GM21367 (cell line): ENCODE measurements at regions not wholly inside any gene's neighbourhood (a gene's known extent, or its start where the extent isn't known, plus 50 kb on each side); places are given as distances from the start of the nearest gene placed in this dataset.

Experiments
- ATAC-seq: cut with Tn5 transposase; IDR thresholded peaks from one replicate; pipeline ENCODE4 v1.9.1; 2021; ENCODE audit not compliant: unreplicated experiment

- peak; percentile 71 for ATAC-seq
These were observed 106.2 kb upstream of the NAV3 start for GRCh38 chr12:77724367-77724957.

DNA sequence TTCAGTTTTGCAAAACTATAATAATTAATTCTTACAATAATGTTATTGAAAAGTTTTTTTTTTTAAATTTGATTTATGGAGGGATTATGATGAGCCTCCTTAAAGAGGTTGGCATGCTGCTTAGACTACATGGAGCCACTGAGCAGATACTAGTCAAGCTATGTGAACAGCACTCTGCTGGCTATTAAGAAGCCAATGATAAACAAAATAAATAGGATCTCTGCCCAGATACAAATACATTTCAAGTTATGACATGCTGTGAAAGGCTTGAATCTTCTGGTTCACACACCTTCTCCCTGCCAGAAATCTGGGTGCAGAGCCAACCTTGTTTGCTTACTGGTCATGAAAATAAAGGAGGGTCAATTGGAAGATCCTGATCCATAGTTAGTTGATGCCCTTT is 107.4 kb upstream of the NAV3 start:
- ATAC-seq, result no peak

DNA sequence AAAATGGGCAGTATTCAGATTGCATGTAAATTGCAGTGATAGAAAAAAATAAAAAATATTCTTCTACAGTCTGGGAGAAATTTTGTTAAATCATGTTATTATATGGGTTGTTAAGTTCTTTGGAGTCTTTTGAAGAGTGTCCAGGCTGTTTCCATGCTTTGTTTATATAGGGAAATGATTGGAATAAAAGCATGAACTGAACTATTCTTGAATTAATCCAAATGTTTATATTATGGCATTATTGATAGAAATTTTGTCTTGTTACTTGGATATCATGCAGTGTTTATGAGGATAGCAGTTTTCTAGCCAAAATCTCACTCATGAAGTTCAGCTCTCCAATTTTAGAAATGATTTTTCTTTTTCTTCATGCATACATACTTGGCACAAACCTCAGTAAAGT is 108.2 kb upstream of the NAV3 start:
- no peak for ATAC-seq

DNA sequence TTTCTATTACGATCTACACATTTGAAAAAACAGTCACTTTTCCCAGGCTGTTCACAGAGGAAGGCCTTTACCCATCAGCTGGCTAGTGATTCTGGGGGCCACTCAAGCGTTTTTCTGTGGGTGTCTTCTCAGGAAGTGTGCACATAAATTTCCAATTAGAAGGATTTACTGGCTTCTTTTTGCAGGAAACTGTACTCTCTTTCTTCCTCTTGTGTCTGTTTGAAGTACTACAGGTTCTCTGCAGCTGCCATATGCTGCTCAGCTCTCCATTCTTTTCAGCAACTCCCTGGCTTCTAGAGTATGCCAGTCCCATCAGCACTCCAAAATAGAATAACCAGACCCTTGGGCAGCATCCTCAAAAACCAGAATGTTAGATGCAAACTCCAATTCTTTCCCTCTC is 110.4 kb upstream of the NAV3 start:
- no peak for ATAC-seq

DNA sequence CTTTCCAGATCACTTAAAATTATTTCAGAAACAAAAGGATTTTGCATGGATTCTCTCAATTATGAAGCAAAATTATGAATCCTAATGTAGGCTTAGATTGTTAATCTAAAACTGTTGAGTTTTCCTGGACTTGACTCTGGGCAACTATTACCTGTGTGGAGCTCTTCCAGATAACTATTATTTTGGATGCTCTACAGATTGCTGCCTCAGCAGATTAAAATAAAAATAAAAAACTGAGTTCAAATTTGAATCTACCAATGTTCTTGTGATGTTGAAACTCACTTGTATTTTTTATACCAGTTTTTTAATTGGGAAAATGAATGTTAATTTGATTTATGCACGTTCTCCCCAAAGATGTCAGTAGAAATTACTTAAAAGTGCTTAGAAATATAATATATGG is 120.5 kb upstream of the NAV3 start:
- ATAC-seq, result no peak

DNA sequence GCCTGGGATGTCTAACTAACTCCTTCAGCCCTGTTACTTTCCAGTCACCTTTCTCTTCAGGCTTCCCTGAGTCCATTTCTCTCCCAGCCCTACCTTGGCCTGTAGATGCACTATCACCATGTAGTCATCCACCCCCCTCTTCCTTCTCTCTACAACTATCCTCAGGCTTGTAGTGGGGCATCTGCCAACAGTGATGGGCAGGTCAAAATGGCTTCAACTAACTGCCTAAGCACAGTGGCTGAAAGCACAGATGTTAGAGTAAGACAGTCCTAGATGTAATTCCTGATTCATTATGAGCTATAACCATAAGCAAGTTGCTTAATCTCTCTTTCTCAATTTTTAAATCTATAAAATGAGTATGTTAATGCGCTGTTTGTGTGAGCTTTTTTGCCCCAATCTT is 133.6 kb upstream of the NAV3 start:
- no peak for ATAC-seq

DNA sequence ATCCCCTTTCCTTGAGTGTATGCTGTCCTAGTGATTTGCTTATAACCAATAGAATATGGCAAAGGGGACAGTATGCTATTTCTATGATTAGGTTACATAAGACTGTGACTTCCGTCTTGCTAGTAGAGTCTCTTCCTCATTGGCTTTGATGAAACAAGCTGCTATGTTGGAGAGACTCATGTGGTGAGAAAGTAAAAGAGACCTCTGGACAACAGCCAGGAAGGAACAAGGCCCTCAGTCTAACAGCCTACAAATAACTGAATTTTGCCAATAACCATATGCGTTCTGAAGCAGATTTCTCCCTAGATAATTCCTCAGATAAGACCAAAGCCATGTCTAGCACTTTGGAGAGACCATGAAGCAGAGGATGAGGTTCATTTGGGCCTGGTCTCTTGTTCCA is 134.5 kb upstream of the NAV3 start:
- ATAC-seq, result no peak

DNA sequence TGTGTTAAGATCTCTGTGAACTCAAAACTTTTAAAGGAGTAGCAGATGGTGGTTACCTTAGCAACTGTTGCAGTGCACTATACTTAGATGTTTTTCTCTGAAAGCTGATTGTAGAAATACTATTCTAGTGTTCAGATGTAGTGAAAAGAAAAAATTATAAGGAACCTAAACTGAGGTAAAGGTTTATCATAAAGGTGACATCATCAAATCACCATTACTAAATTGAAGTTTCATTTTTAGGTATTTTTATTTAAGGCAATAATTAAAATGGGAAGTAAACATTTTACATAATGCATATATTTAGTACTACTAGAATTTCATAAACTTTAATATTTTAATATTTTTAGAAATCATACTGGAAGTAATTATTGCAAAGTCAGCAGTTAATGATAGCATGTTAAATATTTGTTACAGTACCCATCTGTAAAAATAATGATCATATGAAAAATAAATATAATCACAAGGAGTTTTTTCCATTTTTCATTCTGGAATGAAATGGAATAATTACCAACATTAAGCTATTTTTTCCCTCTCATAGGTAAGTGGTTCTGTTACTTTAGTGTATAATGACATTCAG is 141.1 kb upstream of the NAV3 start:
- ATAC-seq, result no peak

GRCh38 chr12:77687321-77687720 is 143.4 kb upstream of the NAV3 start:
- no peak for ATAC-seq

DNA sequence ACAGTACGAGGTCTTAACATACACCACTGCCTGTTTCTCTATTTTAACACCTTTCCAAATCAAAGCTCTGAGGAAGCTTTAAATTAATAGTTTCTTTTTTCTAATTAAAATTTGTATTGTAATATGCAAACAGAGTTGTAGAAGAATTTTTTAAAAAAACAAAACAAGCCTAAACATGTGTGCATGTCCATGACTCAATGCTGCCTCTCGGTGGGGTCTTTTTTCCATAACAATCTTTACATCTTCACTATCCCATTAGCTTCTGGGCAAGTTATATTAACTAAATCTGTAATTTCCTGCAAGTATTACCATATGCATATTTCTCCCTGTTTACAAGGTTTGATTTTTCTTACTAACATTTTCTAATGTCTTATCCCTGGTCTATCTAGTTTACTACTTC is 143.9 kb upstream of the NAV3 start:
- ATAC-seq, result no peak

DNA sequence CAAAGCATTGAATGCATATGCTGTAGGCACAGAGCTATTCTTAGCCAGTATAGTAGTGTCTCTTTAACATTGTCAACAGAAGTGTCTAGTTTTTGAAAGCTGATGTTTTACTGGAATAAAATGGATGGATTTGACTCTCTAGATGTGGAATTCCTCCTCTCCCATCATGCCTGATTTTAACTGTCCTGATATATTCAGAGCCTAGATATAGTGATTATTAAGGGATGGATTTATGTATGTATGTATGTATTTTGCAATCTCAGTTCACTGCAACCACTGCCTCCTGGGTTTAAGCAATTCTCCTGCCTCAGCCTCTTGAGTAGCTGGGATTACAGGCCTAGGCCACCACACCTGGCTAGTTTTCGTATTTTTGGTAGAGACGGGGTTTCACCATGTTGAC is 144.8 kb upstream of the NAV3 start:
- no peak for ATAC-seq

DNA sequence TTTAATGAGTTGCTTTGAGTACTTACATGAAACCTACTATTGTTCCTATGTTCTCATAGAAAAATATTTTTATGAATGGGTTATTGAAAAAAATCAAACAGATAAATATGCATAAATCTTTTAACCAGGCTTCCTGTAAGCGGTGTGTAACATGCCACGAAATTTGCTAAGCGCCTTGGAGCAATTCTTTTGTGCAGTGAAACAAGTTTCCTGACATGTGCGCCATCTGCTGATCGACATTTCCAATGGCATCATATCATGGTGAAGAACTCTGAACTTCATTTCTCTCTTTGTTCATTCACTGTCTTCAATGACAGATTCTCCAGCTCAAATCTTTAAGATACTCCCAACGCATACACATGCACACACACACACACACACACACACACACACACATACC is 145.6 kb upstream of the NAV3 start:
- peak; percentile 55 for ATAC-seq

- ATAC-seq, result no peak
These were observed 148.2 kb upstream of the NAV3 start for GRCh38 chr12:77682488-77682887.

DNA sequence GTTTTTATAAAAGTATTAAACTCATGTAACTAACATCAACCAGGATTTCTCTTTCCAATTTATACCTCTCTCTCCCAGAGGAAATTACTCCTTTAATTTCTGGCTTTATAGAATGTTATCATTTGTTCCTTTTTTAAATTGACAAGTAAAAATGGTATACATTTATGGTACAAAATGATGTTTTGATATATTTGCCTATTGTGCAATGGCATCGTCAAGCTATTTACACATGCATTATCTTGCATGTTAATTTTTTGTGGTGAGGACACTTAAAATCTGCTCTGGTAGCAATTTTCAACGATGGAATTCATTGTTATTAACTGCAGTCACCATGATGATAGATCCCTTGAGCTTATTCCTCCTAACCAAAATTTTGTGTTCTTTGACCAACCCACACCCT is 149.0 kb upstream of the NAV3 start:
- no peak for ATAC-seq

DNA sequence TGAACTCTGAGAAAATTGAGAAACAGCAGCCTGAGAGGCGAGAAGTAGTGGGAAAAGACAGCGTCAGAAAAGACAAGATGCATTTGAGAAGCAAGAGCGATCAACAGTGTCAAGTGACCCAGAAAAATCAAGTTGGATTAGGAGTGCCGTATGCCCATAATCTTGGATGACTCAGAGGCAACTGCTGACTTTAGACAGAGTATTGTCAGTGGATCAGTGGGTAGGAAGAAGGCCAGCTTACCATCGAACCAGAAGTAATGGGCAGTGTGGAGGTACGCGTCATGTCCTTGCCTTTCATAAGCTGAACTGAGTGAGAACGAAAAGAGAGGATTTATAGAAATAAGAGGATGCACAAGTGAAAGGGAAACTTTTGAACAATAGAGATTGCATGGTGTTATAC is 151.0 kb upstream of the NAV3 start:
- ATAC-seq, result no peak

GRCh38 chr12:77678621-77679020 is 152.1 kb upstream of the NAV3 start:
- no peak for ATAC-seq

- no peak for ATAC-seq
These were observed 163.6 kb upstream of the NAV3 start for GRCh38 chr12:77667101-77667500.

GRCh38 chr12:77648716-77649115 is 182.0 kb upstream of the NAV3 start:
- ATAC-seq, result no peak

DNA sequence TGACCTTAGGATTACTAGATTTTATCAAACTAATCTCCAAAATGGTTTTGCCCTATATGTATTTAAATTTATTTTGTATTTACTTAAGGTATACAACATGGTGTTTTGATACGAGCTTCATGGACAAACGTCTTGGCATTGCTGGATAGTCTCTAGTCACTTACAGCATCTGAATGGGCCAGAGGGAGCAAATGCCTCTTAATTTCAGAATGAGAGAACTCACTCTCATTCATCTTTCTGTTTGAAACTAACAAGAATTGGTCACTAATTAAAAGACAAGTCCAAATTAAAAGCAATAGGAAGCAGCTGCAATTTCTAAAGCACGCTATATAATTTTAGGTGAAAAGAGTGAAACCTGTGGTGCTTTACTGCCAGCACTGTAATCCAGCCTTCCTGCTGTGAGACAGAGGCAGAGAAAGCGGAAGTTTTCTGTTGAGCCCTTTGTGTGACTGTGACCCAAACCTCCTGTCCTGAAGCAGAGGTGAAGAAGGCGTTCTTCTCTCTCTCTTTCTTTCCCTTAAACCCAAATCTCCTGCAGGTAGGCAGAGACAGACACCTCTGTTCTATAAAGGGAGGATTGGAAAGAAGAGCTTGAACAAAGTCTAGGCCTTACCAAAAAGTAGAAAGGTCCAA is 184.6 kb upstream of the NAV3 start:
- peak; percentile 49 for ATAC-seq

DNA sequence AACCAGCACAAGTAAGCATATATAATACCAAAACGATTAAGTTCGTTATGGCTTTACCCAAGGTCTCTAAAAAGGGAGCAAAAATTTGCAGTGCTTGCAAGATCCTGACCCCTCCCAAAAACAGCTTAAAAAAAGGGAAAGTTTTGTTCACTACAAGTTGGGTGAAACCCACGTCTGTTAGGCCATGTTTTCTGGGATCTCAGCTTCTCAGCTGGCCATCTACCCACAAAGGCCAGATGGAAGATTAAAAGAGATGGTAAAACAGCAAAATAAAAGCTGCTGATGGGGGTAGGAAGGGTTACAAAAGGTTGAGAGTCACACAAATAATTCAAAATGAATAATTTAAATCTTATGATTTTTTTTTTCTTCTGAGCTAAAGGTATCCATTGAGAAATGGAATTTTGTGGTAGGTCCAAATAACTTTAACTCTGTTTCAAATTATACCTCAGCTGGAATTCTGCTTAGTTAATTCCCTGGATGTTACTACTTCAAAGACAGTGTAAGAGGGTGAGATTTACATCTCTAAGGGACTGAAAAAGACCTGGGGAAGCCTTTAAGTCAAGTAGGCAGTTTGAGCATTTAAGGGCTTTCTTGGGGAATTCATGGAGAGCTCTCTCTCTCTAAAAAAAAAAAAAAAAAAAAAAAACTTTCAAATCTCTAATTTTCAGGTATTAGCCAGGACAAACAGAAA is 185.6 kb upstream of the NAV3 start:
- no peak for ATAC-seq

GRCh38 chr12:77642246-77642645 is 188.4 kb upstream of the NAV3 start:
- no peak for ATAC-seq

GRCh38 chr12:77640356-77640755 is 190.3 kb upstream of the NAV3 start:
- ATAC-seq, result no peak
